H1 (cell line): ENCODE measurements at regions not wholly inside any gene's neighbourhood (a gene's known extent, or its start where the extent isn't known, plus 50 kb on each side); places are given as distances from the start of the nearest gene placed in this dataset.

Source experiments
- CTCF ChIA-PET: fragments of 300-600 bp; sonication (Branson Sonifier 250); formaldehyde crosslinking; loops from one replicate; lab custom pipeline; 2021; ENCODE audit not compliant: partially characterized antibody; lab: Charles Lee
- POLR2A ChIA-PET: fragments of 300-600 bp; sonication (Branson Sonifier 250); formaldehyde crosslinking; loops from one replicate; lab custom pipeline; 2021; ENCODE audit warnings: inconsistent platforms; ENCODE audit not compliant: partially characterized antibody; lab: Charles Lee
- DNase-seq, 2 experiments: peaks; one replicate each; pipeline versions ENCODE4 v3.0.0 to v3.0.0-alpha.2; 2010 to 2022; ENCODE audit warnings: low spot score in 2 of 2, low read depth in 1 of 2, mixed read lengths in 1 of 2
- FAIRE-seq: peaks from 2 replicates; lab custom pipeline; 2011; peaks lifted over from hg19 to GRCh38; lab: Jason Lieb, UNC
- H2AFZ ChIP-seq: 2 replicates; pipeline ENCODE4 v1.8.1; 2012; ENCODE audit warnings: low read length, inconsistent platforms
- H2AK5ac ChIP-seq: 2 replicates; pipeline ENCODE4 v1.6.1; 2013; ENCODE audit warnings: low read depth, low read length
- H2BK120ac ChIP-seq: replicated peaks from 2 replicates; pipeline ENCODE3; 2013; ENCODE audit warnings: low read depth, low read length, inconsistent platforms
- H2BK12ac ChIP-seq: 2 replicates; pipeline ENCODE4 v1.6.1; 2013; ENCODE audit warnings: low read depth, low read length
- H2BK15ac ChIP-seq: 2 replicates; pipeline ENCODE4 v1.6.1; 2013; ENCODE audit warnings: low read length
- H2BK20ac ChIP-seq: 2 replicates; pipeline ENCODE4 v1.6.1; 2013; ENCODE audit warnings: low read length
- H2BK5ac ChIP-seq: 2 replicates; pipeline ENCODE4 v1.6.1; 2013; ENCODE audit warnings: low read depth, low read length
- H3K14ac ChIP-seq: 2 replicates; pipeline ENCODE4 v1.6.1; 2013; ENCODE audit warnings: inconsistent platforms; ENCODE audit not compliant: insufficient read length
- H3K18ac ChIP-seq: 2 replicates; pipeline ENCODE4 v1.6.1; 2013; ENCODE audit warnings: low read length; ENCODE audit errors: extremely low read depth
- H3K23ac ChIP-seq: 2 replicates; pipeline ENCODE4 v1.6.1; 2013; ENCODE audit warnings: inconsistent platforms; ENCODE audit not compliant: insufficient read length
- H3K23me2 ChIP-seq: 2 replicates; pipeline ENCODE4 v1.6.1; 2013; ENCODE audit warnings: low read depth, low read length
- H3K27ac ChIP-seq: 2 replicates; pipeline ENCODE4 v1.6.1; 2011; ENCODE audit warnings: low read depth, low read length, inconsistent platforms
- H3K27me3 ChIP-seq, 4 experiments: replicated peaks in 1 of 4; 1 replicate in 1 of 4; 2 replicates in 3 of 4; pipeline versions ENCODE4 v1.6.1 to v1.8.1; 2011 to 2013; ENCODE audit warnings: low read length in 3 of 4, mild to moderate bottlenecking in 3 of 4, inconsistent platforms in 2 of 4, mixed read lengths in 2 of 4, moderate library complexity in 1 of 4; ENCODE audit not compliant: control insufficient read depth in 3 of 4, insufficient read depth in 3 of 4; ENCODE audit errors: extremely low read depth in 1 of 4
- H3K36me3 ChIP-seq, 4 experiments: 2 replicates each; pipeline versions ENCODE4 v1.6.1 to v1.8.1; 2011 to 2013; ENCODE audit warnings: mild to moderate bottlenecking in 4 of 4, low read length in 3 of 4, moderate library complexity in 2 of 4, control low read depth in 1 of 4, inconsistent platforms in 1 of 4; ENCODE audit not compliant: insufficient read depth in 4 of 4, control insufficient read depth in 2 of 4
- H3K4ac ChIP-seq: replicated peaks from 2 replicates; pipeline ENCODE3; 2013; ENCODE audit warnings: low read length, low read depth, mixed read lengths, inconsistent platforms; ENCODE audit not compliant: insufficient read length
- H3K4me1 ChIP-seq, 4 experiments: replicated peaks in 1 of 4; 1 replicate in 1 of 4; 2 replicates in 3 of 4; pipeline versions ENCODE4 v1.6.1 to v1.8.1; 2011 to 2013; ENCODE audit warnings: low read length in 3 of 4, inconsistent platforms in 2 of 4, mixed read lengths in 1 of 4; ENCODE audit not compliant: insufficient read depth in 4 of 4, control insufficient read depth in 3 of 4
- H3K4me2 ChIP-seq, 2 experiments: 2 replicates each; pipeline versions ENCODE4 v1.6.1 to v1.8.1; 2011 to 2013; ENCODE audit warnings: low read depth in 2 of 2, low read length in 2 of 2, control low read depth in 1 of 2, inconsistent platforms in 1 of 2, mild to moderate bottlenecking in 1 of 2; ENCODE audit not compliant: insufficient read depth in 1 of 2
- H3K4me3 ChIP-seq, 4 experiments: fragments of 200-600, 300-600 bp in 1 of 4; sonication (generic), shearing (Covaris generic), sonication (Bioruptor Twin) in 1 of 4; 2 replicates each; pipeline versions ENCODE4 v1.5.1 to v1.8.1; 2011 to 2016; ENCODE audit warnings: low read length in 4 of 4, low read depth in 3 of 4, control low read depth in 2 of 4, inconsistent platforms in 2 of 4, mild to moderate bottlenecking in 2 of 4, mixed read lengths in 1 of 4, moderate library complexity in 1 of 4; ENCODE audit not compliant: insufficient read depth in 2 of 4; ENCODE audit errors: extremely low read depth in 1 of 4
- H3K56ac ChIP-seq: replicated peaks from 2 replicates; pipeline ENCODE3; 2013; ENCODE audit warnings: low read depth, mild to moderate bottlenecking, mixed read lengths, low read length, inconsistent platforms; ENCODE audit not compliant: insufficient read length
- H3K79me1 ChIP-seq: 2 replicates; pipeline ENCODE4 v1.6.1; 2013; ENCODE audit warnings: low read depth, low read length, control low read depth
- H3K79me2 ChIP-seq, 2 experiments: 2 replicates each; pipeline versions ENCODE4 v1.6.1 to v1.8.1; 2012 to 2013; ENCODE audit warnings: low read length in 2 of 2, mild to moderate bottlenecking in 2 of 2, inconsistent platforms in 1 of 2; ENCODE audit not compliant: insufficient read depth in 2 of 2, control insufficient read depth in 1 of 2
- H3K9ac ChIP-seq, 4 experiments: replicated peaks in 1 of 4; 1 replicate in 1 of 4; 2 replicates in 3 of 4; pipeline versions ENCODE4 v1.6.1 to v1.8.1; 2011 to 2013; ENCODE audit warnings: low read depth in 3 of 4, low read length in 3 of 4, control low read depth in 2 of 4, mild to moderate bottlenecking in 2 of 4, moderate library complexity in 2 of 4, inconsistent platforms in 1 of 4; ENCODE audit errors: extremely low read depth in 1 of 4
- H3K9me3 ChIP-seq, 2 experiments: 2 replicates each; pipeline versions ENCODE4 v1.6.1 to v1.8.1; 2012 to 2013; ENCODE audit warnings: mild to moderate bottlenecking in 2 of 2, moderate library complexity in 2 of 2, control low read depth in 1 of 2, inconsistent platforms in 1 of 2, low read depth in 1 of 2, low read length in 1 of 2, mixed read lengths in 1 of 2; ENCODE audit not compliant: insufficient read depth in 2 of 2
- H4K20me1 ChIP-seq, 2 experiments: replicated peaks in 1 of 2; 2 replicates each; pipeline versions ENCODE3 to v1.8.1; 2011 to 2013; ENCODE audit warnings: inconsistent platforms in 2 of 2, low read length in 2 of 2, mild to moderate bottlenecking in 1 of 2; ENCODE audit not compliant: insufficient read depth in 2 of 2, control insufficient read depth in 1 of 2
- H4K5ac ChIP-seq: 2 replicates; pipeline ENCODE4 v1.6.1; 2013; ENCODE audit warnings: low read length, low read depth, mixed read lengths, inconsistent platforms; ENCODE audit not compliant: insufficient read length
- H4K8ac ChIP-seq: 2 replicates; pipeline ENCODE4 v1.8.0; 2013; ENCODE audit warnings: mild to moderate bottlenecking, moderate library complexity, low read length, inconsistent platforms; ENCODE audit not compliant: insufficient read depth; ENCODE audit errors: extremely low read depth
- H4K91ac ChIP-seq: replicated peaks from 2 replicates; pipeline ENCODE3; 2013; ENCODE audit warnings: low read length, mixed read lengths, inconsistent platforms; ENCODE audit not compliant: insufficient read length
- ATF2 ChIP-seq: IDR thresholded peaks from 2 replicates; pipeline ENCODE4 v1.6.1; 2012; ENCODE audit warnings: low read length, inconsistent platforms
- KDM5A ChIP-seq: fragments of 200-600 bp; IDR thresholded peaks from 2 replicates; pipeline ENCODE4 v1.7.1; 2012; ENCODE audit warnings: mild to moderate bottlenecking, low read length, inconsistent platforms, mixed read lengths
- MAFK ChIP-seq: IDR thresholded peaks from 2 replicates; pipeline ENCODE4 v1.6.1; 2012; ENCODE audit warnings: low read depth, mild to moderate bottlenecking, improper control_type of control experiment, low read length
- RBBP5 ChIP-seq: IDR thresholded peaks from 2 replicates; pipeline ENCODE4 v1.7.1; 2012; ENCODE audit warnings: low read depth, mild to moderate bottlenecking, inconsistent platforms, low read length, moderate library complexity, borderline replicate concordance
- SP4 ChIP-seq: IDR thresholded peaks from 2 replicates; pipeline ENCODE4 v1.6.1; 2012; ENCODE audit warnings: low read length, inconsistent platforms
- WGBS, 2 experiments: shearing (Covaris generic) in 1 of 2; methylation state at CpG; one replicate each; pipeline versions ENCODE4 v1.1.6 to v1.1.7; 2013 to 2015; ENCODE audit warnings: low lambda C conversion rate in 2 of 2, mixed read lengths in 2 of 2, inconsistent platforms in 1 of 2, low coverage in 1 of 2, missing lambda C conversion rate in 1 of 2; ENCODE audit not compliant: insufficient replicate concordance in 2 of 2, insufficient coverage in 1 of 2, insufficient read length in 1 of 2; ENCODE audit errors: extremely low coverage in 1 of 2, missing lambda C conversion rate in 1 of 2; 5-methylcytosine and 5-hydroxymethylcytosine counted together
- TF ChIP-seq, protein P1 (sequence below): IDR thresholded peaks from 2 replicates; pipeline ENCODE4 v1.6.1; 2012; ENCODE audit warnings: inconsistent platforms

DNA sequence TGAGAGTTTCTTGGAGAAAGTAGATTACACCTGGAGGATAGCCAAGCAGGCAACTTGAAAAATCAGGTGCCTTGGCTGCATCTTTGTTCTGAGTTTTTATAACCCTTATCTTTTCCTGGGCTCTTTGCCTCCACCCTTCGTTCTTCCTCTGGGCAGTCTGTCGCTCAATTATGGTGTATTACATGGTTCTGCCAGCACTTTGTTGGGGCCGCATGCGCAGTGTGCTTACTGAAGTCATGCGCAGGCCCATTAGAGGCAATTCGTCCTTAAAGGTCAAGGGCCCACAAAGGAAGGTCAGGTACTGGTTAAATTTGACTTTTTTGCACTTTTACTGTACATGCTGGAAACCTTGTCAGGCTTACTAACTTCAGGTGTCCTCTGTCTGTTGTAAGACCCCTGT, 761.9 kb upstream of the SLITRK5 start:
- H3K79me2 ChIP-seq, result no peaks in the 10 kb centered on the region
- H3K23ac ChIP-seq, result no peak overlapping the region
- H3K9ac ChIP-seq, result no peak overlapping the region
- H3K36me3 ChIP-seq, result no peaks in the 10 kb centered on the region
- H2BK15ac ChIP-seq, result no peak overlapping the region
- TF ChIP-seq, protein P1, sequence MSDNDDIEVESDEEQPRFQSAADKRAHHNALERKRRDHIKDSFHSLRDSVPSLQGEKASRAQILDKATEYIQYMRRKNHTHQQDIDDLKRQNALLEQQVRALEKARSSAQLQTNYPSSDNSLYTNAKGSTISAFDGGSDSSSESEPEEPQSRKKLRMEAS, result no peak
- TF ChIP-seq ATF2 (no peak), RBBP5 (no peak), KDM5A (no peak), SP4 (no peak), MAFK (no peak)
- DNase-seq (no peak), FAIRE-seq (no peak)
- H3K79me1 ChIP-seq, result no peaks in the 10 kb centered on the region
- no peak overlapping the region for H2BK120ac ChIP-seq
- H3K4ac ChIP-seq, result no peak overlapping the region
- H4K8ac ChIP-seq, result no peak overlapping the region
- H2AFZ ChIP-seq, result no peak overlapping the region; the same call in 1 of the 2 replicates
- no peak overlapping the region for H3K14ac ChIP-seq
- H2BK20ac ChIP-seq, result no peak overlapping the region
- H2BK5ac ChIP-seq, result no peak overlapping the region
- H3K4me3 ChIP-seq, result no peak overlapping the region
- H3K23me2 ChIP-seq, result no peaks in the 10 kb centered on the region
- no peak overlapping the region for H2AK5ac ChIP-seq
- no peak overlapping the region for H4K5ac ChIP-seq
- ChIA-PET POLR2A (no interaction called here), CTCF (no interaction called here)
- no peak overlapping the region for H3K27ac ChIP-seq
- H4K91ac ChIP-seq, result no peak overlapping the region
- 99% methylated on average over 6 of the region's 6 CpGs; no CpG with 5 or more reads in 1 of the 2 experiments for WGBS, 2 experiments
- H4K20me1 ChIP-seq, result no peaks in the 10 kb centered on the region
- peaks cover 0 to 5% (median 1%) of the 10 kb centered on the region in 4 experiments; a peak in 2 of 7 replicates for H3K4me1 ChIP-seq
- H3K4me2 ChIP-seq, result no peak overlapping the region
- H3K18ac ChIP-seq, result no peak overlapping the region
- H3K56ac ChIP-seq, result no peak overlapping the region
- H3K9me3 ChIP-seq, result no peaks in the 10 kb centered on the region
- no peak overlapping the region for H2BK12ac ChIP-seq
- peaks cover 0 to 1% (median 0%) of the 10 kb centered on the region in 4 experiments; a peak in 1 of 7 replicates for H3K27me3 ChIP-seq
